ENCODE measurements at regions not wholly inside any gene's neighbourhood (a gene's known extent, or its start where the extent isn't known, plus 50 kb on each side); places are given as distances from the start of the nearest gene placed in this dataset.

- Histone ChIP-seq H3K4me1 (peaks cover 7% of the 10 kb centered on the region; the same call in 1 of the 2 replicates), H3K27me3 (replicated peaks; ENCODE audit: control insufficient read depth, insufficient read depth, low read length) (no peaks in the 10 kb centered on the region), H3K9me3 (no peaks in the 10 kb centered on the region), H3K36me3 (ENCODE audit: control insufficient read depth, insufficient read depth, low read length) (no peaks in the 10 kb centered on the region), H3K4me3 (ENCODE audit: low read depth, low read length) (no peak overlapping the region)
- Mint-ChIP-seq H3K36me3 (ENCODE audit: insufficient read depth, unreplicated experiment) (no peaks in the 10 kb centered on the region), H3K27me3 (ENCODE audit: insufficient read depth, unreplicated experiment) (no peaks in the 10 kb centered on the region), H3K4me1 (ENCODE audit: low read depth, unreplicated experiment) (no peaks in the 10 kb centered on the region), H3K27ac (ENCODE audit: unreplicated experiment) (no peak overlapping the region), H3K9me3 (ENCODE audit: unreplicated experiment) (no peaks in the 10 kb centered on the region), H3K4me3 (ENCODE audit: unreplicated experiment) (no peak overlapping the region)
- no peak for DNase-seq
- intact Hi-C loops (cut with micrococcal nuclease; ENCODE audit: unreplicated experiment): no loop called here
- POLR2A ChIA-PET: no interaction called here
- no TSS peak for BruUV-seq (replicated peaks)
- TF ChIP-seq CTCF (IDR thresholded peaks at IDR 0.05; ENCODE audit: insufficient read depth in 1 of 2, low read depth in 1 of 2, low read length in 1 of 2, severe bottlenecking in 1 of 2, unreplicated experiment in 1 of 2): no peak
- CTCF ChIA-PET: interaction anchor here (0.6 kb wide), 1 partner anchor 26 kb away, joined by 5 read pairs; no protein-coding TSS in a partner anchor
Measured at GRCh38 chr13:108026680-108027410, 188.5 kb downstream of the LIG4 start.

- H3K27me3 ChIP-seq (replicated peaks; ENCODE audit: control insufficient read depth, insufficient read depth, low read length): no peaks in the 10 kb centered on the region
- Mint-ChIP-seq H3K4me1 (ENCODE audit: low read depth, unreplicated experiment) (peaks cover 8% of the 10 kb centered on the region), H3K9me3 (ENCODE audit: unreplicated experiment) (peaks cover 22% of the 10 kb centered on the region), H3K27ac (ENCODE audit: unreplicated experiment) (no peak overlapping the region), H3K27me3 (ENCODE audit: insufficient read depth, unreplicated experiment) (no peaks in the 10 kb centered on the region), H3K36me3 (ENCODE audit: insufficient read depth, unreplicated experiment) (no peaks in the 10 kb centered on the region), H3K4me3 (ENCODE audit: unreplicated experiment) (no peak overlapping the region)
- H3K4me3 ChIP-seq (ENCODE audit: low read depth, low read length): no peak overlapping the region
- DNase-seq: peak in 1 of 2 experiments; percentile 45
- no peaks in the 10 kb centered on the region for H3K36me3 ChIP-seq (ENCODE audit: control insufficient read depth, insufficient read depth, low read length)
- TF ChIP-seq CTCF (IDR thresholded peaks at IDR 0.05; ENCODE audit: insufficient read depth in 1 of 2, low read depth in 1 of 2, low read length in 1 of 2, severe bottlenecking in 1 of 2, unreplicated experiment in 1 of 2): no peak
- 0 out of 2 replicates have a peak, but pooled peaks cover 4% of the 10 kb centered on the region for H3K4me1 ChIP-seq
- ChIA-PET POLR2A (no interaction called here), CTCF (no interaction called here)
- intact Hi-C loops (cut with micrococcal nuclease; ENCODE audit: unreplicated experiment): no loop called here
- BruUV-seq (replicated peaks): no TSS peak
- H3K9me3 ChIP-seq: peaks cover 32% of the 10 kb centered on the region
Measured at GRCh38 chr13:108020027-108020426, 195.3 kb downstream of the LIG4 start.

- H3K27me3 ChIP-seq (replicated peaks; ENCODE audit: control insufficient read depth, insufficient read depth, low read length): no peaks in the 10 kb centered on the region
- 0 out of 2 replicates have a peak, but pooled peaks cover 4% of the 10 kb centered on the region for H3K4me1 ChIP-seq
- H3K36me3 ChIP-seq (ENCODE audit: control insufficient read depth, insufficient read depth, low read length): no peaks in the 10 kb centered on the region
- Mint-ChIP-seq H3K27ac (ENCODE audit: unreplicated experiment) (no peak overlapping the region), H3K36me3 (ENCODE audit: insufficient read depth, unreplicated experiment) (no peaks in the 10 kb centered on the region), H3K9me3 (ENCODE audit: unreplicated experiment) (peaks cover 28% of the 10 kb centered on the region), H3K27me3 (ENCODE audit: insufficient read depth, unreplicated experiment) (no peaks in the 10 kb centered on the region), H3K4me3 (ENCODE audit: unreplicated experiment) (no peak overlapping the region), H3K4me1 (ENCODE audit: low read depth, unreplicated experiment) (peaks cover 8% of the 10 kb centered on the region)
- POLR2A ChIA-PET: no interaction called here
- BruUV-seq (replicated peaks): no TSS peak
- TF ChIP-seq CTCF (IDR thresholded peaks at IDR 0.05; ENCODE audit: insufficient read depth in 1 of 2, low read depth in 1 of 2, low read length in 1 of 2, severe bottlenecking in 1 of 2, unreplicated experiment in 1 of 2): no peak
- no peak for DNase-seq
- H3K4me3 ChIP-seq (ENCODE audit: low read depth, low read length): no peak overlapping the region
- CTCF ChIA-PET: no interaction called here
- H3K9me3 ChIP-seq: peaks cover 32% of the 10 kb centered on the region
- intact Hi-C loops (cut with micrococcal nuclease; ENCODE audit: unreplicated experiment): no loop called here
Measured at GRCh38 chr13:108018371-108018870, 196.9 kb downstream of the LIG4 start.
